WTC11 (cell line): ENCODE measurements at regions not wholly inside any gene's neighbourhood (a gene's known extent, or its start where the extent isn't known, plus 50 kb on each side); places are given as distances from the start of the nearest gene placed in this dataset.

ENCODE experiments used
- ATAC-seq: fragments of 200-7000 bp; cut with Tn5 transposase; 2 replicates; pipeline ENCODE4 v1.10.0; 2021; ENCODE audit warnings: mild to moderate bottlenecking, moderate library complexity
- CTCF ChIA-PET: fragments of 300-600 bp; sonication (Branson Sonifier 250); formaldehyde crosslinking; loops from one replicate; lab custom pipeline; 2021; ENCODE audit warnings: antibody characterized with exemption; lab: Charles Lee
- POLR2A ChIA-PET: fragments of 350-600 bp; sonication (Branson Sonifier 250); formaldehyde crosslinking; loops from one replicate; lab custom pipeline; 2021; ENCODE audit warnings: antibody characterized with exemption; lab: Charles Lee
- DNase-seq: peaks from one replicate; pipeline ENCODE4 v3.0.0; 2021; ENCODE audit warnings: low spot score
- H3K27ac Mint-ChIP-seq: 2 replicates; pipeline ENCODE4 v1.8.0; 2021; ENCODE audit warnings: mixed read lengths
- H3K27me3 Mint-ChIP-seq: 2 replicates; pipeline ENCODE4 v1.8.0; 2021; ENCODE audit warnings: low read depth, mild to moderate bottlenecking, moderate library complexity, mixed read lengths
- H3K36me3 Mint-ChIP-seq: 2 replicates; pipeline ENCODE4 v1.8.0; 2021; ENCODE audit warnings: mixed read lengths
- H3K4me1 Mint-ChIP-seq: 2 replicates; pipeline ENCODE4 v1.8.0; 2022; ENCODE audit warnings: mixed read lengths
- H3K4me3 Mint-ChIP-seq: 2 replicates; pipeline ENCODE4 v1.8.0; 2021; ENCODE audit warnings: mild to moderate bottlenecking, moderate library complexity, mixed read lengths
- H3K9me3 Mint-ChIP-seq: 2 replicates; pipeline ENCODE4 v1.8.0; 2021; ENCODE audit warnings: mixed read lengths
- ATF1 ChIP-seq: sonication (generic); formaldehyde crosslinking; IDR thresholded peaks from 2 replicates; pipeline ENCODE4 v1.8.1; 2023; ENCODE audit warnings: mild to moderate bottlenecking, moderate library complexity, missing genetic modification reagents
- E2F4 ChIP-seq: sonication (generic); formaldehyde crosslinking; IDR thresholded peaks from 2 replicates; pipeline ENCODE4 v1.8.1; 2022; ENCODE audit warnings: low read depth, mild to moderate bottlenecking, moderate library complexity, missing genetic modification reagents, borderline replicate concordance
- GABPB1 ChIP-seq: sonication (generic); formaldehyde crosslinking; IDR thresholded peaks from 2 replicates; pipeline ENCODE4 v1.8.1; 2023; ENCODE audit warnings: mild to moderate bottlenecking, missing genetic modification reagents
- GTF2I ChIP-seq: fragments of 250-450 bp; sonication (Bioruptor Pico); conservative IDR thresholded peaks from 2 replicates; pipeline ENCODE4 v1.4.0; 2021; ENCODE audit warnings: mild to moderate bottlenecking
- JAZF1 ChIP-seq: fragments of 250-450 bp; sonication (Bioruptor Pico); IDR thresholded peaks from 2 replicates; pipeline ENCODE4 v1.9.0; 2021; ENCODE audit warnings: moderate library complexity, mild to moderate bottlenecking, inconsistent platforms
- MLX ChIP-seq: sonication (generic); formaldehyde crosslinking; IDR thresholded peaks from 2 replicates; pipeline ENCODE4 v1.8.1; 2023; ENCODE audit warnings: mild to moderate bottlenecking, missing genetic modification reagents, moderate library complexity
- MXD4 ChIP-seq: fragments of 250-450 bp; sonication (Bioruptor Pico); IDR thresholded peaks from 2 replicates; pipeline ENCODE4 v1.8.0; 2021; ENCODE audit warnings: mild to moderate bottlenecking, moderate library complexity, borderline replicate concordance
- MYBL2 ChIP-seq: sonication (generic); formaldehyde crosslinking; IDR thresholded peaks from 2 replicates; pipeline ENCODE4 v1.8.1; 2023; ENCODE audit warnings: mild to moderate bottlenecking, moderate library complexity, missing genetic modification reagents
- NFE2L1 ChIP-seq: sonication (generic); formaldehyde crosslinking; IDR thresholded peaks from 2 replicates; pipeline ENCODE4 v1.8.1; 2023; ENCODE audit warnings: missing genetic modification reagents
- NFYB ChIP-seq: sonication (generic); formaldehyde crosslinking; conservative IDR thresholded peaks from 2 replicates; pipeline ENCODE4 v1.8.0; 2022; ENCODE audit warnings: low read depth, missing genetic modification reagents
- NR1H2 ChIP-seq: sonication (generic); formaldehyde crosslinking; IDR thresholded peaks from 2 replicates; pipeline ENCODE4 v1.9.0; 2021; ENCODE audit warnings: mild to moderate bottlenecking, moderate library complexity, missing genetic modification reagents
- OVOL2 ChIP-seq: fragments of 250-450 bp; sonication (Bioruptor Pico); IDR thresholded peaks from 2 replicates; pipeline ENCODE4 v1.9.0; 2021; ENCODE audit warnings: mild to moderate bottlenecking, borderline replicate concordance
- SOX15 ChIP-seq: fragments of 250-450 bp; sonication (Bioruptor Pico); IDR thresholded peaks from 2 replicates; pipeline ENCODE4 v1.9.0; 2021; ENCODE audit warnings: mild to moderate bottlenecking
- TEAD1 ChIP-seq: sonication (generic); formaldehyde crosslinking; IDR thresholded peaks from 2 replicates; pipeline ENCODE4 v1.8.0; 2022; ENCODE audit warnings: mild to moderate bottlenecking, missing genetic modification reagents
- ZBTB21 ChIP-seq: sonication (generic); formaldehyde crosslinking; IDR thresholded peaks from 2 replicates; pipeline ENCODE4 v1.8.1; 2023; ENCODE audit warnings: mild to moderate bottlenecking, missing genetic modification reagents, borderline replicate concordance
- ZNF121 ChIP-seq: sonication (generic); formaldehyde crosslinking; IDR thresholded peaks from 2 replicates; pipeline ENCODE4 v1.8.0; 2023; ENCODE audit warnings: missing genetic modification reagents
- ZNF138 ChIP-seq: sonication (generic); formaldehyde crosslinking; conservative IDR thresholded peaks from 2 replicates; pipeline ENCODE4 v1.8.1; 2022; ENCODE audit warnings: mild to moderate bottlenecking, moderate library complexity, missing genetic modification reagents
- ZNF232 ChIP-seq: sonication (generic); formaldehyde crosslinking; IDR thresholded peaks from 2 replicates; pipeline ENCODE4 v1.8.0; 2022; ENCODE audit warnings: mild to moderate bottlenecking, missing genetic modification reagents
- ZNF263 ChIP-seq: sonication (generic); formaldehyde crosslinking; IDR thresholded peaks from 2 replicates; pipeline ENCODE4 v1.8.1; 2022; ENCODE audit warnings: low read depth, mild to moderate bottlenecking, moderate library complexity, missing genetic modification reagents
- ZNF416 ChIP-seq: fragments of 250-450 bp; sonication (Bioruptor Pico); IDR thresholded peaks from 2 replicates; pipeline ENCODE4 v1.9.0; 2021; ENCODE audit warnings: mild to moderate bottlenecking, inconsistent platforms
- ZNF423 ChIP-seq: fragments of 250-450 bp; sonication (Bioruptor Pico); IDR thresholded peaks from 2 replicates; pipeline ENCODE4 v2.1.2; 2022; ENCODE audit warnings: mild to moderate bottlenecking, moderate library complexity
- ZNF425 ChIP-seq: fragments of 250-450 bp; sonication (Bioruptor Pico); conservative IDR thresholded peaks from 2 replicates; pipeline ENCODE4 v1.9.0; 2021; ENCODE audit warnings: mild to moderate bottlenecking
- TF ChIP-seq, protein P1 (sequence below): sonication (generic); formaldehyde crosslinking; IDR thresholded peaks from 2 replicates; pipeline ENCODE4 v1.8.0; 2023; ENCODE audit warnings: mild to moderate bottlenecking, missing genetic modification reagents
- TF ChIP-seq, protein P2 (sequence below): fragments of 250-450 bp; sonication (Bioruptor Pico); IDR thresholded peaks from 2 replicates; pipeline ENCODE4 v1.9.0; 2021; ENCODE audit warnings: mild to moderate bottlenecking, borderline replicate concordance
- TF ChIP-seq, protein P3 (sequence below): sonication (generic); formaldehyde crosslinking; IDR thresholded peaks from 2 replicates; pipeline ENCODE4 v1.8.1; 2023; ENCODE audit warnings: mild to moderate bottlenecking, missing genetic modification reagents, moderate library complexity

DNA sequence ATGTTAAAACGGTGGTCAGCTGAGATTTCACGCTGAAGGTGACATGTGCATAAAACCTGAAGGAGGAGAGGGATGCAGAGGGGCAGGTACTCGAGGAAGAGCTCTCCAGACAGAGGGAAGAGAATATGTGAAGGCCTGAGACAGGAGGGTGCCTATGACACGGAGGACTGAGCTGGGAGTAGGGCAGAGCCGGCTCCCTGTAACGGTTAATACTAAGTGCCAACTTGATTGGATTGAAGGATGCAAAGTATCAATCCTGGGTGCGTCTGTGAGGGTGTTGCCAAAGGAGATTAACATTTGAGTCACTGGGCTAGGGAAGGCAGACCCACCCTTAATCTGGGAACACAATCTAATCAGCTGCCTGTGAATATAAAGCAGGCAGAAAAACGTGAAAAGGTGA is 136.2 kb upstream of the SYT6 start:
- ChIA-PET CTCF (interaction anchor here (0.6 to 1.3 kb wide), 4 partner anchors 137 to 313 kb away, joined by 3 to 9 read pairs (median 4); partner anchors contain the start of gene OLFML3), POLR2A (no interaction called here)
- Mint-ChIP-seq H3K27me3 (no peaks in the 10 kb centered on the region; the same call in 1 of the 2 replicates), H3K9me3 (no peaks in the 10 kb centered on the region), H3K4me1 (peaks cover 11% of the 10 kb centered on the region), H3K4me3 (no peak overlapping the region), H3K36me3 (no peaks in the 10 kb centered on the region), H3K27ac (no peak overlapping the region)
- DNase-seq (no peak), ATAC-seq (no peak)
- TF ChIP-seq ZBTB21 = no peak
- TF ChIP-seq GABPB1 (CRISPR knock-in tag) = no peak
- TF ChIP-seq, protein P1, sequence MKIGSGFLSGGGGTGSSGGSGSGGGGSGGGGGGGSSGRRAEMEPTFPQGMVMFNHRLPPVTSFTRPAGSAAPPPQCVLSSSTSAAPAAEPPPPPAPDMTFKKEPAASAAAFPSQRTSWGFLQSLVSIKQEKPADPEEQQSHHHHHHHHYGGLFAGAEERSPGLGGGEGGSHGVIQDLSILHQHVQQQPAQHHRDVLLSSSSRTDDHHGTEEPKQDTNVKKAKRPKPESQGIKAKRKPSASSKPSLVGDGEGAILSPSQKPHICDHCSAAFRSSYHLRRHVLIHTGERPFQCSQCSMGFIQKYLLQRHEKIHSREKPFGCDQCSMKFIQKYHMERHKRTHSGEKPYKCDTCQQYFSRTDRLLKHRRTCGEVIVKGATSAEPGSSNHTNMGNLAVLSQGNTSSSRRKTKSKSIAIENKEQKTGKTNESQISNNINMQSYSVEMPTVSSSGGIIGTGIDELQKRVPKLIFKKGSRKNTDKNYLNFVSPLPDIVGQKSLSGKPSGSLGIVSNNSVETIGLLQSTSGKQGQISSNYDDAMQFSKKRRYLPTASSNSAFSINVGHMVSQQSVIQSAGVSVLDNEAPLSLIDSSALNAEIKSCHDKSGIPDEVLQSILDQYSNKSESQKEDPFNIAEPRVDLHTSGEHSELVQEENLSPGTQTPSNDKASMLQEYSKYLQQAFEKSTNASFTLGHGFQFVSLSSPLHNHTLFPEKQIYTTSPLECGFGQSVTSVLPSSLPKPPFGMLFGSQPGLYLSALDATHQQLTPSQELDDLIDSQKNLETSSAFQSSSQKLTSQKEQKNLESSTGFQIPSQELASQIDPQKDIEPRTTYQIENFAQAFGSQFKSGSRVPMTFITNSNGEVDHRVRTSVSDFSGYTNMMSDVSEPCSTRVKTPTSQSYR (CRISPR knock-in tag) = no peak
- TF ChIP-seq ZNF121 (CRISPR knock-in tag) = no peak
- no peak for TF ChIP-seq ZNF138 (CRISPR knock-in tag)
- no peak for TF ChIP-seq ZNF263 (CRISPR knock-in tag)
- TF ChIP-seq ZNF425 (CRISPR knock-in tag) = no peak
- no peak for TF ChIP-seq TEAD1 (CRISPR knock-in tag)
- no peak for TF ChIP-seq ATF1
- TF ChIP-seq MLX (CRISPR knock-in tag) = no peak

DNA sequence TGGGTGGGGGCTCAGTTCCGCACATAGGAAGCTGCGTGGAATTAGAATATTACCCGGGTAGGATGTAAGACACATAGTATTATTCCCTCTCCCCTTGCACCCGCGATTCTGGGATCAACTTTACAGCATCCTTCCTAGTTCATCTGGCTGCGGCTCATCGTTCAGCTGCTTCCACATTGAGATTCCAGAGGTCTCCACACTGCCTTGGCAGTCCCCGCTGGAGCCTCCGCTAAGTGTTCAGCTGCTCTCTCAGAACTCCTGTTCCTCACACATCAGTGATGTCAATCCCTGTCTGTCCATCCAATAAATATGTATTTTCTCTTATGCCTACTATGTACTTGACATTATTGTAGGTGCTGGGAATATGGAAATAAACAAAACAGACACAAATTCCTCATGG is 135.6 kb upstream of the SYT6 start:
- ChIA-PET CTCF (interaction anchor here (0.8 to 1.3 kb wide), 3 partner anchors 137 to 311 kb away, joined by 3 to 9 read pairs (median 5); partner anchors contain the start of gene OLFML3), POLR2A (no interaction called here)
- no peak overlapping the region for H3K27ac Mint-ChIP-seq
- H3K9me3 Mint-ChIP-seq = no peaks in the 10 kb centered on the region
- no peak overlapping the region for H3K4me3 Mint-ChIP-seq
- no peak for ATAC-seq
- DNase-seq = no peak
- H3K4me1 Mint-ChIP-seq = peaks cover 11% of the 10 kb centered on the region
- H3K27me3 Mint-ChIP-seq = no peaks in the 10 kb centered on the region; the same call in 1 of the 2 replicates
- H3K36me3 Mint-ChIP-seq = no peaks in the 10 kb centered on the region
- TF ChIP-seq NFYB (CRISPR knock-in tag) (no peak), MXD4 (CRISPR knock-in tag) (no peak), NR1H2 (no peak), MYBL2 (CRISPR knock-in tag) (no peak), NFE2L1 (CRISPR knock-in tag) (no peak), ZBTB21 (no peak), E2F4 (no peak), GTF2I (no peak), ZNF232 (CRISPR knock-in tag) (no peak), JAZF1 (CRISPR knock-in tag) (no peak), ZNF423 (CRISPR knock-in tag) (no peak), ZNF416 (no peak), SOX15 (no peak), OVOL2 (CRISPR knock-in tag) (no peak)
- TF ChIP-seq, protein P2, sequence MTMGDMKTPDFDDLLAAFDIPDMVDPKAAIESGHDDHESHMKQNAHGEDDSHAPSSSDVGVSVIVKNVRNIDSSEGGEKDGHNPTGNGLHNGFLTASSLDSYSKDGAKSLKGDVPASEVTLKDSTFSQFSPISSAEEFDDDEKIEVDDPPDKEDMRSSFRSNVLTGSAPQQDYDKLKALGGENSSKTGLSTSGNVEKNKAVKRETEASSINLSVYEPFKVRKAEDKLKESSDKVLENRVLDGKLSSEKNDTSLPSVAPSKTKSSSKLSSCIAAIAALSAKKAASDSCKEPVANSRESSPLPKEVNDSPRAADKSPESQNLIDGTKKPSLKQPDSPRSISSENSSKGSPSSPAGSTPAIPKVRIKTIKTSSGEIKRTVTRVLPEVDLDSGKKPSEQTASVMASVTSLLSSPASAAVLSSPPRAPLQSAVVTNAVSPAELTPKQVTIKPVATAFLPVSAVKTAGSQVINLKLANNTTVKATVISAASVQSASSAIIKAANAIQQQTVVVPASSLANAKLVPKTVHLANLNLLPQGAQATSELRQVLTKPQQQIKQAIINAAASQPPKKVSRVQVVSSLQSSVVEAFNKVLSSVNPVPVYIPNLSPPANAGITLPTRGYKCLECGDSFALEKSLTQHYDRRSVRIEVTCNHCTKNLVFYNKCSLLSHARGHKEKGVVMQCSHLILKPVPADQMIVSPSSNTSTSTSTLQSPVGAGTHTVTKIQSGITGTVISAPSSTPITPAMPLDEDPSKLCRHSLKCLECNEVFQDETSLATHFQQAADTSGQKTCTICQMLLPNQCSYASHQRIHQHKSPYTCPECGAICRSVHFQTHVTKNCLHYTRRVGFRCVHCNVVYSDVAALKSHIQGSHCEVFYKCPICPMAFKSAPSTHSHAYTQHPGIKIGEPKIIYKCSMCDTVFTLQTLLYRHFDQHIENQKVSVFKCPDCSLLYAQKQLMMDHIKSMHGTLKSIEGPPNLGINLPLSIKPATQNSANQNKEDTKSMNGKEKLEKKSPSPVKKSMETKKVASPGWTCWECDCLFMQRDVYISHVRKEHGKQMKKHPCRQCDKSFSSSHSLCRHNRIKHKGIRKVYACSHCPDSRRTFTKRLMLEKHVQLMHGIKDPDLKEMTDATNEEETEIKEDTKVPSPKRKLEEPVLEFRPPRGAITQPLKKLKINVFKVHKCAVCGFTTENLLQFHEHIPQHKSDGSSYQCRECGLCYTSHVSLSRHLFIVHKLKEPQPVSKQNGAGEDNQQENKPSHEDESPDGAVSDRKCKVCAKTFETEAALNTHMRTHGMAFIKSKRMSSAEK = no peak
- TF ChIP-seq, protein P3, sequence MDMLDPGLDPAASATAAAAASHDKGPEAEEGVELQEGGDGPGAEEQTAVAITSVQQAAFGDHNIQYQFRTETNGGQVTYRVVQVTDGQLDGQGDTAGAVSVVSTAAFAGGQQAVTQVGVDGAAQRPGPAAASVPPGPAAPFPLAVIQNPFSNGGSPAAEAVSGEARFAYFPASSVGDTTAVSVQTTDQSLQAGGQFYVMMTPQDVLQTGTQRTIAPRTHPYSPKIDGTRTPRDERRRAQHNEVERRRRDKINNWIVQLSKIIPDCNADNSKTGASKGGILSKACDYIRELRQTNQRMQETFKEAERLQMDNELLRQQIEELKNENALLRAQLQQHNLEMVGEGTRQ (CRISPR knock-in tag) = no peak
